ENCODE measurements at regions not wholly inside any gene's neighbourhood (a gene's known extent, or its start where the extent isn't known, plus 50 kb on each side); places are given as distances from the start of the nearest gene placed in this dataset.
"Not testable (repeated sequence)": the region's sequence is repeated elsewhere in the genome, so short reads cannot be mapped to it uniquely, and the experiment has no call there.

GRCh38 chr9:32200241-32200640, 184.2 kb upstream of the ACO1 start:
- TF ChIP-seq CTCF (IDR thresholded peaks at IDR 0.05) (no peak), POLR2A (IDR thresholded peaks at IDR 0.05) (no peak)

GRCh38 chr9:32200896-32201295, 183.5 kb upstream of the ACO1 start:
- TF ChIP-seq CTCF (IDR thresholded peaks at IDR 0.05): no peak
- no peak for TF ChIP-seq POLR2A (IDR thresholded peaks at IDR 0.05)
- H3K36me3 ChIP-seq: no peaks in the 10 kb centered on the region
- intact Hi-C loops (cut with DNase I): no loop called here
- no peak overlapping the region for H3K27ac ChIP-seq
- no peak for DNase-seq
- no peaks in the 10 kb centered on the region for H3K9me3 ChIP-seq
- H3K27me3 ChIP-seq: no peaks in the 10 kb centered on the region
- no peak overlapping the region for H3K4me3 ChIP-seq
- H3K4me1 ChIP-seq: no peaks in the 10 kb centered on the region

More at GRCh38 chr9:32200241-32200640, 184.2 kb upstream of the ACO1 start:
- H3K27me3 ChIP-seq: no peaks in the 10 kb centered on the region
- intact Hi-C loops (cut with DNase I): no loop called here
- no peaks in the 10 kb centered on the region for H3K9me3 ChIP-seq
- no peak overlapping the region for H3K4me3 ChIP-seq
- DNase-seq: no peak
- H3K27ac ChIP-seq: no peak overlapping the region
- H3K36me3 ChIP-seq: no peaks in the 10 kb centered on the region
- no peaks in the 10 kb centered on the region for H3K4me1 ChIP-seq

- intact Hi-C loops (cut with DNase I); H3K4me3 ChIP-seq; H3K36me3 ChIP-seq; H3K4me1 ChIP-seq; H3K27me3 ChIP-seq; H3K27ac ChIP-seq; H3K9me3 ChIP-seq; DNase-seq: not testable (repeated sequence)
- WGBS, 2 donors: 46 to 53% methylated on average over 3 of the region's 3 CpGs
Observed at GRCh38 chr9:32209164-32209563, 175.3 kb upstream of the ACO1 start.

- intact Hi-C loops (cut with DNase I): no loop called here
- Histone ChIP-seq H3K36me3 (no peaks in the 10 kb centered on the region), H3K27ac (no peak overlapping the region), H3K27me3 (no peaks in the 10 kb centered on the region), H3K4me1 (no peaks in the 10 kb centered on the region), H3K4me3 (no peak overlapping the region), H3K9me3 (no peaks in the 10 kb centered on the region)
- DNase-seq: no peak
- TF ChIP-seq CTCF (IDR thresholded peaks at IDR 0.05) (no peak), POLR2A (IDR thresholded peaks at IDR 0.05) (no peak)
Observed at GRCh38 chr9:32218100-32218767, 166.2 kb upstream of the ACO1 start.

- WGBS, 2 donors: 95% methylated on average over 2 of the region's 2 CpGs
- intact Hi-C loops (cut with DNase I): no loop called here
Observed at GRCh38 chr9:32220750-32221149, 163.7 kb upstream of the ACO1 start.

More at GRCh38 chr9:32220750-32221149, 163.7 kb upstream of the ACO1 start:
- DNase-seq: no peak
- Histone ChIP-seq H3K27ac (no peak overlapping the region), H3K4me3 (no peak overlapping the region), H3K4me1 (no peaks in the 10 kb centered on the region), H3K27me3 (no peaks in the 10 kb centered on the region), H3K9me3 (no peaks in the 10 kb centered on the region), H3K36me3 (no peaks in the 10 kb centered on the region)
- TF ChIP-seq POLR2A (IDR thresholded peaks at IDR 0.05) (no peak), CTCF (IDR thresholded peaks at IDR 0.05) (no peak)
